ENCODE measurements at regions not wholly inside any gene's neighbourhood (a gene's known extent, or its start where the extent isn't known, plus 50 kb on each side); places are given as distances from the start of the nearest gene placed in this dataset.

DNA sequence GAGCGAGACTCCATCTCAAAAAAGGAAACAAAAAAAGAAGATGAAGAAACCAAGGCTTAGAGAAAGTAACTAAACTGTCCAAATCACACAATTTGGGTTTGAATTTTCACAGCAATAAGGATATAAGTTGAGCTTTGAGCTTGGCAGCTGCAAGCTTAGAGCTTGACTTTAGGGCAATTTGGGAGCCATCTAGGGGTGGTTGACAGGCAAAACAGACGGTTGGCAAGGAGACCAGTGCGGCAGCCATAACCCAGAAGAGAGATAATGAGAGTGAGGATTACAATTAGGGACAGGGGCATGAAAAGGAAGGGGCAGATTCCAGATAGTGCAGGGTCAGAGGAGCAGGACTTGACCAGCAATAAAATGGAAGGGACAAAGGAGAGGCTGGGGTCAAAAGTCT is 382.2 kb upstream of the HNRNPA3 start:
- Histone ChIP-seq H3K9me3 (ENCODE audit: control insufficient read depth, insufficient read depth, low read length) (no peaks in the 10 kb centered on the region), H3K27ac (ENCODE audit: low read depth, low read length) (no peak overlapping the region), H3K4me3 (ENCODE audit: low read depth, low read length) (no peak overlapping the region), H3K27me3 (ENCODE audit: control insufficient read depth, insufficient read depth, low read length) (no peaks in the 10 kb centered on the region)
- TF ChIP-seq CTCF (IDR thresholded peaks at IDR 0.05; ENCODE audit: low read depth, low read length), result 0 out of 2 replicates have a peak, but pooled peaks have one; percentile 8
- CTCF ChIA-PET, result interaction anchor here (0.6 kb wide), 1 partner anchor 690 kb away, joined by 8 read pairs; no protein-coding TSS in a partner anchor
- no peak for DNase-seq (ENCODE audit: low read depth, low spot score)
- POLR2A ChIA-PET, result no interaction called here

DNA sequence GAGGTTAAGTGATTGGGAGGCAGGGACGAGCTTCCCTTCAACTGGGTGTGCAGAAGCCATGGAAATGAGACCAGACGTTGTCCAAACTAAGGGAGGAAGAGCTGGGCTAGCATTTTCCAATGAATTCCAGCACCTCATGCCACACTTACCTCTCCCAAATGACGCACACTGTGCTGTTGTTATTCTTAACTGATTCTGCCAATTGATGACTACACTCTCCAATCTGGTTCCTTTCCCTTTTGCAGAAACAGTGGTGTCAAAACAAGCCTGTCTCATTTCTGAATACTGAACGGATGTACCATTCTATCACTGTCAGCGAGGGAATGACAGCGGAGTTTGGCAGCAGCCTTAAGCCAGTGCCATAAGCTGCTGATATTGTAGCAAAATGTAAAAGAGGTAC is 380.5 kb upstream of the HNRNPA3 start:
- no peak for DNase-seq (ENCODE audit: low read depth, low spot score)
- Histone ChIP-seq H3K4me3 (ENCODE audit: low read depth, low read length) (no peak overlapping the region), H3K27me3 (ENCODE audit: control insufficient read depth, insufficient read depth, low read length) (no peaks in the 10 kb centered on the region), H3K9me3 (ENCODE audit: control insufficient read depth, insufficient read depth, low read length) (no peaks in the 10 kb centered on the region), H3K27ac (ENCODE audit: low read depth, low read length) (no peak overlapping the region)
- POLR2A ChIA-PET, result no interaction called here
- CTCF ChIA-PET, result no interaction called here
- TF ChIP-seq CTCF (IDR thresholded peaks at IDR 0.05; ENCODE audit: low read depth, low read length), result no peak

- TF ChIP-seq CTCF (IDR thresholded peaks at IDR 0.05; ENCODE audit: low read depth, low read length), result no peak
- CTCF ChIA-PET, result no interaction called here
Observed at GRCh38 chr2:176833671-176834070, 378.9 kb upstream of the HNRNPA3 start.

DNA sequence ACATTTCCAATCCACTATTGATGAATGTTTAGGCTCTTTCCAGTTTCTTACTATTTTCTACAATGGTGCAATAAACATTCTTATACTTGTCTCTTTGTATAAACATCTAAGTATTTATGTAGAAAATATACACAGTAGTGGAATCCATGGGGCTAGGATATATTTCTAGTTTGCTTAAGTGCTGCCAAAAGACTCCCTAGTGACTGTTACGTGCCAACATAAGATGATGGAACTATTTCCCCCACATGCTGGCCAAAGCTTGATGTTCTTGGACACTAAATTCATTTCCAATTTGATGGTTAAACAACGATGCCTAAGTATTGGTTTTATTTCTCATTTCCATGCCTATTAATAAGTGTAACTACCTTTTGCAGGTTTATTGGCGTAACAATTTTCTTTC is 378.4 kb upstream of the HNRNPA3 start:
- ChIA-PET POLR2A (no interaction called here), CTCF (interaction anchor here (1.9 kb wide), 1 partner anchor 20 kb away, joined by 5 read pairs; no protein-coding TSS in a partner anchor)
- no peak for DNase-seq (ENCODE audit: low read depth, low spot score)

More at GRCh38 chr2:176833671-176834070, 378.9 kb upstream of the HNRNPA3 start:
- H3K27ac ChIP-seq (ENCODE audit: low read depth, low read length), result no peak overlapping the region
- no peak for DNase-seq (ENCODE audit: low read depth, low spot score)
- no peaks in the 10 kb centered on the region for H3K27me3 ChIP-seq (ENCODE audit: control insufficient read depth, insufficient read depth, low read length)
- H3K9me3 ChIP-seq (ENCODE audit: control insufficient read depth, insufficient read depth, low read length), result no peaks in the 10 kb centered on the region
- no peak overlapping the region for H3K4me3 ChIP-seq (ENCODE audit: low read depth, low read length)
- POLR2A ChIA-PET, result no interaction called here

DNA sequence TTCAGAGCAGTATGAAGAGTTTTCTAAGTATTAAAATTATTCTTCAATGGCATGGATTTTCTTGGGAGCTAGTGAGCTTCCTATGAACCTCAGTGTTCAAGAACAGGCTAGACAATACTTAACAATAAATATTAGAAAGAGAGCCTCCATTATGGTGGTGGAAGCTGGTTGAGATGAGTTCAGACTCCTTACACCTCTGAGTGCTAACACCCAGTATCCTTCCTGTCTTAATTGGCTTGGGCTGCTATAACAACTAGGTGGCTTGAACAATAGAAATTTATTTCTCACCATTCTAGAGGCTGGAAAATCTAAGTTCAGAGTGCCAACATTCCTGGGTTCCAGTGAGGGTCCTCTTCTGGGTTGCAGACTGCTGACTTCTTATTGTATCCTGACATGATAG is 369.4 kb upstream of the HNRNPA3 start:
- no peak overlapping the region for H3K4me3 ChIP-seq (ENCODE audit: low read depth, low read length)
- no peaks in the 10 kb centered on the region for H3K27me3 ChIP-seq (ENCODE audit: control insufficient read depth, insufficient read depth, low read length)
- no peaks in the 10 kb centered on the region for H3K9me3 ChIP-seq (ENCODE audit: control insufficient read depth, insufficient read depth, low read length)
- no peak for TF ChIP-seq CTCF (IDR thresholded peaks at IDR 0.05; ENCODE audit: low read depth, low read length)
- POLR2A ChIA-PET, result no interaction called here
- no peak overlapping the region for H3K27ac ChIP-seq (ENCODE audit: low read depth, low read length)
- DNase-seq (ENCODE audit: low read depth, low spot score), result no peak
- CTCF ChIA-PET, result no interaction called here

More for the DNA sequence above, 378.4 kb upstream of the HNRNPA3 start:
- no peak for TF ChIP-seq CTCF (IDR thresholded peaks at IDR 0.05; ENCODE audit: low read depth, low read length)
- Histone ChIP-seq H3K27ac (ENCODE audit: low read depth, low read length) (no peak overlapping the region), H3K9me3 (ENCODE audit: control insufficient read depth, insufficient read depth, low read length) (no peaks in the 10 kb centered on the region), H3K4me3 (ENCODE audit: low read depth, low read length) (no peak overlapping the region), H3K27me3 (ENCODE audit: control insufficient read depth, insufficient read depth, low read length) (no peaks in the 10 kb centered on the region)

Data from AG04450 (cell line).